Type B pancreatic cell (in vitro differentiated cells): ENCODE measurements at regions not wholly inside any gene's neighbourhood (a gene's known extent, or its start where the extent isn't known, plus 50 kb on each side); places are given as distances from the start of the nearest gene placed in this dataset.

ENCODE experiments used
- DNase-seq: peaks from one replicate; pipeline ENCODE4 v3.0.0; 2021; ENCODE audit warnings: mixed read lengths; ENCODE audit not compliant: unreplicated experiment; ENCODE audit errors: extremely low spot score
- H3K27ac Mint-ChIP-seq: 2 replicates; pipeline ENCODE4 v1.8.0; 2021; ENCODE audit warnings: mild to moderate bottlenecking, mixed read lengths
- H3K27me3 Mint-ChIP-seq: 2 replicates; pipeline ENCODE4 v1.8.0; 2021; ENCODE audit warnings: mixed read lengths
- H3K36me3 Mint-ChIP-seq: 2 replicates; pipeline ENCODE4 v1.8.0; 2021; ENCODE audit warnings: mixed read lengths
- H3K4me1 Mint-ChIP-seq: one replicate; pipeline ENCODE4 v1.8.0; 2021; ENCODE audit warnings: mixed read lengths; ENCODE audit not compliant: unreplicated experiment
- H3K4me3 Mint-ChIP-seq: 2 replicates; pipeline ENCODE4 v1.8.0; 2021; ENCODE audit warnings: mild to moderate bottlenecking, mixed read lengths
- H3K9me3 Mint-ChIP-seq: 2 replicates; pipeline ENCODE4 v1.8.0; 2021; ENCODE audit warnings: mixed read lengths
- TF ChIP-seq, protein P1 (sequence below): fragments of 200-600 bp; sonication (generic); conservative IDR thresholded peaks from 2 replicates; pipeline ENCODE4 v1.5.0; 2021; ENCODE audit warnings: antibody characterized with exemption, mild to moderate bottlenecking

DNA sequence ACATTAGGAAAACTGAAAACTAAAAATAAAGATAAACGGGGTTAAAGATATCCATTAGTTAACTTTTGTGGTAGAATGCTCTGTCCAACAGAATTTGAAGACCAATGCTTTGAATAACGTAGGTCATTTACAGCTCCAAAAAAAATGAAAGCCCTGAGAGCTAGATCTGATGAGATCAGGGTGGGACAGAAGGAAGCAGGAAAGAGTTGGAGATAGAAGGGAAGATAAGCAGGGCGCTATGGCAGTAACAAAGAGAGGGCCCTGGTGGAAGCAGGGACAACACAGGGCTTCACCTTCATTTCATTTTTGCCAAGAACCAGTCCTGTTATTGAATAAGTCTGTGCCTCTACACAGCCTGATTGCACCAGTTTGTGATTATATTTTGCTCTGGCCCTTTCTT, 51.0 kb upstream of the RGS8 start:
- TF ChIP-seq, protein P1, sequence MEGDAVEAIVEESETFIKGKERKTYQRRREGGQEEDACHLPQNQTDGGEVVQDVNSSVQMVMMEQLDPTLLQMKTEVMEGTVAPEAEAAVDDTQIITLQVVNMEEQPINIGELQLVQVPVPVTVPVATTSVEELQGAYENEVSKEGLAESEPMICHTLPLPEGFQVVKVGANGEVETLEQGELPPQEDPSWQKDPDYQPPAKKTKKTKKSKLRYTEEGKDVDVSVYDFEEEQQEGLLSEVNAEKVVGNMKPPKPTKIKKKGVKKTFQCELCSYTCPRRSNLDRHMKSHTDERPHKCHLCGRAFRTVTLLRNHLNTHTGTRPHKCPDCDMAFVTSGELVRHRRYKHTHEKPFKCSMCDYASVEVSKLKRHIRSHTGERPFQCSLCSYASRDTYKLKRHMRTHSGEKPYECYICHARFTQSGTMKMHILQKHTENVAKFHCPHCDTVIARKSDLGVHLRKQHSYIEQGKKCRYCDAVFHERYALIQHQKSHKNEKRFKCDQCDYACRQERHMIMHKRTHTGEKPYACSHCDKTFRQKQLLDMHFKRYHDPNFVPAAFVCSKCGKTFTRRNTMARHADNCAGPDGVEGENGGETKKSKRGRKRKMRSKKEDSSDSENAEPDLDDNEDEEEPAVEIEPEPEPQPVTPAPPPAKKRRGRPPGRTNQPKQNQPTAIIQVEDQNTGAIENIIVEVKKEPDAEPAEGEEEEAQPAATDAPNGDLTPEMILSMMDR: no peak
- Mint-ChIP-seq H3K4me1 (peaks cover 17% of the 10 kb centered on the region), H3K27me3 (no peaks in the 10 kb centered on the region), H3K4me3 (no peak overlapping the region), H3K9me3 (no peaks in the 10 kb centered on the region), H3K36me3 (no peaks in the 10 kb centered on the region), H3K27ac (no peak overlapping the region)
- no peak for DNase-seq

DNA sequence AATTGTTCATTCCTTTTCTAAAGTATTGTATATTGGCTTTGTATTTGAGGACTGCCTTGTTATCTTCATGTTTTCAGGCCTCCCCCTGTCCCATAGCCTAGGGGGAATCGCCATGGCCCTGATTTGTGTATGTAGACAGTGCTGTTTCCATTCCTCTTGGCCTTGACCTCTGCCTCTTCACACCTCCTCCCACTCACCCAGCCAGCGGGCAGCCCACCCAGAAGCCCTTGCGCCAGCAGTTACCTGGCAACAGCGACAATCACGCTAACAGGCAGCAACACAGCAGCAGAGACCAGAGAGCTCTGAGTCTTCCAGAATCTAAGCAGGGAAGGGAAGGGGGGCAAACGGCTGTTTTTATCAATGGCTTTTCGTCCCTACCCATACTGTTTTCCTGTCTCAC, 50.0 kb upstream of the NPL start:
- H3K27ac Mint-ChIP-seq: peak overlapping the region; percentile 32
- H3K4me3 Mint-ChIP-seq: peak overlapping the region; percentile 29
- TF ChIP-seq, protein P1: no peak
- H3K27me3 Mint-ChIP-seq: no peaks in the 10 kb centered on the region
- H3K4me1 Mint-ChIP-seq: peaks cover 17% of the 10 kb centered on the region
- H3K9me3 Mint-ChIP-seq: no peaks in the 10 kb centered on the region
- no peak for DNase-seq
- no peaks in the 10 kb centered on the region for H3K36me3 Mint-ChIP-seq
